NCI-H2196 treated with DMSO at 0.1 percent for 48 hours (cell line): ENCODE measurements at regions not wholly inside any gene's neighbourhood (a gene's known extent, or its start where the extent isn't known, plus 50 kb on each side); places are given as distances from the start of the nearest gene placed in this dataset.
A peak's percentile ranks its signal among the peaks of the same experiment; 100 is the strongest.
"Not testable (repeated sequence)": the region's sequence is repeated elsewhere in the genome, so short reads cannot be mapped to it uniquely, and the experiment has no call there.

Experiments used
- DNase-seq: peaks from one replicate; lab custom pipeline; 2025; ENCODE audit not compliant: unreplicated experiment; lab: John Stamatoyannopoulos, UW

DNA sequence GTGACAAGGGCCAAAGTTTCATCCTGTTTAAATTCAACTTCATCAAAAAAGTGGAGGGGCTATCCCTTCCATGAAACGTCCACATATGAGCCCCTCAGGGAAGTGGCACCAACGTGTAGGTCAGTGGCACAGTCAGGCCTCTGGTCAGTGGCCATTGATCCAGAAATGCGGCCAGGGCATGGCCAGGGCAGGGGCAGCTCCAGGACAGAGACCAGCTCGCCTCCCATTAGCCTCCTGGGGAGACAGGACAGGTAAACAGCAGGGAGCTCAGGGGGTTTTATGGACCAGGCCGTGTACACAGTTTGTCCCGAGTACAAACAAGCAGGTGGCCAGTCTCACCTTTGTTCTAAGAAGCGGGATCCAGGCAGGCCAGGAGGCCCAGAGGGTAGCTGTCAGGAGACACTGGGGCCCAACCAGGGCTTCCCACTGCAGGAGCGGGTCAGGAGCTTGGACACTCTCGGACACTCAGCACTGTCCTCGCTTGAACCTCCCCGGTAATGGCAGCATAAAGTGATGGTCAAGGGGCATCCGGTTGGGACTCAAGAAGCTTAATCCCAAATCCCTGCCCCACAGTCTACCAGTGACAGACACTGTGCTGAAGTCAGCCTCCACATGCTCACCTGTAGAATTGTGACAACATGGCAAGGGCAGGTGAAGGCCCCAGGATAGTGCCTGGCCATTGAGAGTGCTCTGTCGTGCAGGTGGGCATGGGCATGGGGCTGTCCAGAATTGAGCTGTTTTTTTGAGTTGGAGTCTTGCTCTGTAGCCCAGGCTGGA lies 144.1 kb upstream of the ERRFI1 start:
- no peak for DNase-seq

DNA sequence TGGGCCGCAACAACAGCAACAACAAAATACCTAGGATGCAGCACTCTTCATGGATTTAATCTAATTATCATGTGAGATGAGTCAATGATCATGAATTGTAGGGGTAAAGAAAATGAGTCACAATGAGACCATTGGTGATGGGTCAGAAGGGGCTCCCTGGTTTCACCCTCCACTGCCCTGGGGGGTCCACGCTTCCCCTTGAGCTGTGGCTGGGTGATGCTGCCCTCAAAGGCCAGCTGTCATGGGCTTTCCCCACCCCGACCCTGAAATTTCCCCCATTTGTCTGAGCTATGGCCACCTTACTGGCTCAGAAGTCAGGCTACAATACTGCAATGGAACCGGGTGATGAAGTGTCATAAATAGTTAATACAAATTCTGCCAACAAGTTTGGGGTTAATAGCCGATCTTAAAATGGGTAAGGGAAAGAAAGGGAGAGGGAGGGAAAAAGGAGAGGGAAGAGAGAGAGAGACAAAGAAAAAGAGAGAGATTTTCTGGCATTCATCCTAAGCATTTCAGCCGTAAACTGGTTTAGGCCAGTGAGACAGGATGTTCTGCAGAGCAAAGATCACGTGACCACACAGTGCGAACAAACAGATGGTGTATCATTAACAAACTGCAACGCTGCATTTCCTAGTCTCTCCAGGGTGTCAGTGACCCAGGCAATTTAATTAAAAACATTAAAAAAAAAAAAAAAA lies 143.4 kb upstream of the ERRFI1 start:
- peak; percentile 92 for DNase-seq

GRCh38 chr1:8167936-8168335 lies 141.8 kb upstream of the ERRFI1 start:
- no peak for DNase-seq

DNA sequence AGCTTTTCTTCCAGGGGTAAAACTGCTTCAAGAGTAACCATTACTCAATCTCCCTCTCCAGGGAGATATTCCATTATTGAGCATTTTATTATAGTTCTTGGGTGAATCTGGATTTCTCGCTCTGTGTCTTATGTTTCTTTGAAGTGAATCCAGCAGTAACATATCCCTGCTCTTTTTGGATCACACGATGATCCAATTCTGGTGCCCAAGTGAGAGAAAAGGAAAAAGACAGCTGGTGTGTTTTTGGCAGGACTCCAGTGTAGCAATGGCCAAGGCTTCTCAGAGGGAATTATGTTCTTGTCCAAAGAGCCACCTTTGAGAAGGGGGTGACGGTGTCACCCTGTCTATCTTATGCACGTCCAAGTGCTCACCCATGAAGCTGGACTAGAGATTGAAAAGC lies 140.3 kb upstream of the ERRFI1 start:
- no peak for DNase-seq

DNA sequence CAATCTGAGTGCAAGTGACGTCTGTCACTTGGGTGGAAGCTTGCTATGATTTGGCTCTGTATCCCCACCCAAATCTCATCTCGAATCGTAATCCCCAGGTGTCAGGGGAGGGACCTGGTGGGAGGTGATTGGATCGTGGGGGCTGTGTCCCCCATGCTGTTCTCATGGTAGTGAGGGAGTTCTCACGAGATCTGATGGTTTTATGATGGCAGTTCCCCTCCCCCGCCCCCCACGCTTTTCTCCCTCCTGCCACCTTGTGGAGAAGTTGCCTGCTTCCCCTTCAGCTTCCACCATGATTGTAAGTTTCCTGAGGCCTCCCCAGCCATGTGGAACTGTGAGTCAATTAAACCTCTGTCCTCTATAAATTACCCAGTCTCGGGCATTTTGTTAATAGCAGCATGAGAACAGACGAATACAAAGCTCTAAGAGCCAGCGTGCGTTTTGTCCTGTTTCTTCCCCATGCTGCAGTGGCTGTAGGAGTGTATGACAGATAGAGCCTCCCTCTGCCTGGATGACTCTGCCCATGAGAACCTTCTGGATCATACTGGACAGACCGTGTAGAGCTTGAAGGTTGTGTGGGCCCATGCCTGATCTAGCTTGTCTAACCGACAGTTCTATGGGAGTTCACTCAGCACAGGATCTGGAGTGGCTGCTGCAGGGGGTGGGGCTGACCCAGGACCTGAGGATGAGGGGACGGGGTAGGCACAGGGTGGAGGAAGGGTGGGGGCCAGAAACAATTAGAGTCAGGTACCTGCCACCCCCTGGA lies 139.7 kb upstream of the ERRFI1 start:
- no peak for DNase-seq

- DNase-seq = no peak
Observed at GRCh38 chr1:8164670-8165069, 138.6 kb upstream of the ERRFI1 start.

- DNase-seq = no peak
Observed at GRCh38 chr1:8163039-8163438, 136.9 kb upstream of the ERRFI1 start.

DNA sequence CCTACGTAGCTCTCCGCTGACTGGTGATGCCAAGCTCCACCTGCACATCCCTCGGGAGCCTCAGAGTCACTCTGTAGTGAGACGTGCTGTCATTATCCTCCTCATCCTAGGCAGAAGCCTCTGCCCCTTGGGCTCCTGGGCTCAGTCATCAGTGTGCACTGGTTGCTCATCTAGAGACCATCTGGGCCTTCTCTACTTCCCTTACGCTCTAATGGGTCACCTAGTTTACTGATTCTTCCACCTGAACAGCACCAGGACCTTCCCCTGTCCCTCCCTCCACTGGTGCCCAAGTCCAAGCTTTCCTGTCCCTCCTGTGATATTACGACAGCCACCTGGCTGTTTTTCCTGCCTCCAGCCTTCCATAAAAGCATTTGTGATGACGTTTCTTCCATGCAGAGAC lies 136.1 kb upstream of the ERRFI1 start:
- no peak for DNase-seq

DNA sequence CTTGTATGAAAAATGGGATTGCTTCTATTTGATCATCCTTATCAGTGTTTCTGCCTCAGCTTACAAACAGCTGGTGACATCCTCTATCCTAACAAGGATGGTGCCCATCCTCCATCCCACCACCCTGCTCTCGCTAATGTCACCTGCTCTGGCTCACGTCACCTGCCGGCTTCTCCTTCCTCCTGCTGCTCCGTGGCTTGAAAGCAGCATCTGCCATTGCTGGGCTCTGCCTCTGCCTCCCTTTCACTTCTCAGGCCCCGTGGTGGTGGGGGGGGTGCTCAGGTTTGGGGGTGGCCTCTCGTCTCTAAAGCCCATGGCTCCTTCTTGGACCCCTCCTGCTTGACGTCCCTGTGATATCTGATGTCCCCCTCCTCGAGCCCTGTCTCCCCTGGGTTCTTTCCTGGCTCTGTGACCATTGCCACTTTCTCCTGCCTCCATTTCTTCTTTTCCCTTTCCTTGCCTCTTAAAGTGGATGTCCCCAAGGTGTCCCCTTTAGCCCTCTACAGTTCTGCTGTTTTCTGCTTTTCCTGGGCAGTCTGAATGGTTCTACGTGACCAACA lies 135.5 kb upstream of the ERRFI1 start:
- peak; percentile 42 for DNase-seq

DNA sequence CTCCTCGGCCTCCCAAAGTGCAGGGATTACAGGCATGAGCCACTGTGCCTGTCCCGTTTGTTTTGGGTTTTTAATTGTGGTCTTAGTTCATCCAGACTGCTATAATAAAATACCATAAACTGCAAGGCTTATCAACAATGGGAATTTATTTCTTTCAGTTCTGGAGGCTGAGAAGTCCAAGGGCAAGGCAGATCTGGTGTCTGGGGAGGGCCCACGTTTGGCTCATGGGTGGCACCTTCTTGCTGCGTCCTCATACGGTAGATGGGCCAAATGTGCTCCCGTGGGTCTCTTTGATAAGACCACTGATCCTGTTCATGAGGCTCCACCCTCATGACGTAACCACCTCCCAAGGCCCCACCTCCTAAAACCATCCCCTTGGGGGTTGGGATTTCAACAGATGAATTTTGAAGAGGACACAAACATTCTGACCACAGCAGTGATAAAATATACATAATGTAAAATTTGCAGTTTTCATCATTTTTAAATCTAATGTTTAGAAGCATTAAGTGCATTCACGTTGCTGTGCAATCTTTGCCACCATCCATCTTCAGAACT lies 133.4 kb upstream of the ERRFI1 start:
- no peak for DNase-seq

DNA sequence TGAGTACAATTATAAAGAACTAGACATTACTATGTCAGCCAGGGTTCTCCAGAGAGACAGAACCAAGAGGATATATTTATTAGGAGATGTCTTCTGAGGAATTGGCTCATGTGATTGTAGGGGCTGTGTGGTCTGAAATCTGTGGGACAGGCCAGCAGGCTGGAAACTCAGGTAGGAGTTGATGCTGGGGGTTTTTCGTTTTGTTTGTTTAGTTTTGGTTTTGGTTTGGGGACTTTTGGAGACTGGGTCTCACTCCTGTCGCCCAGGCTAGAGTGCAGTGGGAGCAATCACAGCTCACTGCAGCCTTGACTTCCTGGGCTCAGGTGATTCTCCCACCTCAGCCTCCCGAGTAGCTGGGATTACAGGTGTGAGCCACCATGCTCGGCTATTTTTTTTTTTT lies 132.9 kb upstream of the ERRFI1 start:
- no peak for DNase-seq

- DNase-seq = no peak
Observed at GRCh38 chr1:8157765-8158164, 131.7 kb upstream of the ERRFI1 start.

DNA sequence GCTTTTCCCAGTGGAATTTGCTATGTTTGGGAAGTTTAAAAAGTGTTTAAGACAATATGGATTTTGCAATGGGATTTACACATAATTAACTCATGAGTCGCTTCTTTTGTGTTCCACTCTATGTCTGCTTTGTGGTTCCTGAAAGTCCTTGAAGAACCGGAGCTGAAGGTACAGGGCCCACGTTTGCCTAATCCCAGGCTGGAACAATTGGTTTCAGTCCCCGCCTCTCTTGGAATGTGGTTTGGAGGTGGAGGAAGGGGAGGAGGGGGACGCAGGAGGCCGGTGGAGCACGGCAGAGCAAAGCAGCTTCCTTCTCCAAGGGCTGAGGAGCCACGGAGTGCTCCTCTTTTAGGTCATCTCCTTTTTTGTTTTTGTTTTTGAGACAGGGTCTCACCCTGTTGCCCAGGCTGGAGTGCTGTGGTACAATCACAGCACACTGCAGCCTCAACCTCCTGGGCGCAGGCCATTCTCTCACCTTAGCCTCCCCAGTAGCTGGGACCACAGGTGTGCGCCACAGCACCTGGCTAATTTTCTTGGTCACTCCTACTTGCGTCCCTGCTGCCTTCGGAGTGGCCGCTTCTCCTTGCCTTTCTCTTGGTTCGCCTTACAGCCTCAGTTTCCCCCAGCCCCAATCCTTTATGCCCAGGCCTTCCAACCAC lies 129.5 kb upstream of the ERRFI1 start:
- no peak for DNase-seq

DNA sequence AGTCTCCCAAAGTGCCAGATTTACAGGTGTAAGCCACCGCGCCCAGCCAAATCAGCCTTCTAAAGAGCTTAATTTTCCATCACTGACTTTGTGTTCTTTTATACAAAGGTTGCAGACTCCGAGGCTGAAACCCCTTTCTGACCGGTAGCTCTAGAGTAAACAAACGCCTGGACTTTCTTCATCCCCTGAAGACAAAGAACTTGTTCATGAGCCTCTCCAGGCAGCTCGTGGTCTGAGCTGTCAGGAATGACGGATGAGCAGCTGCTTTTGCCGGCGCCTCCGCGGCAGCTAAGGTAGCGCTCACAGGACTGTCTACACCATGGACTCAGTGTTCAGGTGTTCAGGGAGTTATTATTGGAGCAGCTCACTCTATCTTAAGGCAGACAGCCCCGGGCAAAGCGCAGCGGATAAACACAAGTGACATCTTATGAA lies 128.5 kb upstream of the ERRFI1 start:
- DNase-seq = no peak

DNA sequence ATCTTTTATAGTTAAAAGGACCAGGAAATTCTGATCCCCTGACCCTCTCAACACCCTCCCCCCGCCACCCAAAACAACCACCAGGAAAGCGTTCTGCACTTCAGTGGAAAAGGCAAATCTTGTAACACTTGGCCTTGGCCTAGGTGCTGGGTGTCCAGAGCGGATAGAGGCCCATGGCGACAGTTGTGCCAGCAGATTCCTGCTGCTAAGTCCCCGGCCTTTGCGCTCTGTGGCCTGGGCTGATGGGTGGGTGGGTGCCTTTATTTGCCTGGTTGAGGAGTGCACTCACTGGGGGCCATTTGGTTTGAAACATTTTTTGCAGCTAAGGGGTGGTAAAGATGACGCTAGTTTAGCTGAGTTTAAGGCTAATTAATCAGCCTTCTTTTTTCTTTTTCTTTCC lies 127.9 kb upstream of the ERRFI1 start:
- DNase-seq = no peak

DNA sequence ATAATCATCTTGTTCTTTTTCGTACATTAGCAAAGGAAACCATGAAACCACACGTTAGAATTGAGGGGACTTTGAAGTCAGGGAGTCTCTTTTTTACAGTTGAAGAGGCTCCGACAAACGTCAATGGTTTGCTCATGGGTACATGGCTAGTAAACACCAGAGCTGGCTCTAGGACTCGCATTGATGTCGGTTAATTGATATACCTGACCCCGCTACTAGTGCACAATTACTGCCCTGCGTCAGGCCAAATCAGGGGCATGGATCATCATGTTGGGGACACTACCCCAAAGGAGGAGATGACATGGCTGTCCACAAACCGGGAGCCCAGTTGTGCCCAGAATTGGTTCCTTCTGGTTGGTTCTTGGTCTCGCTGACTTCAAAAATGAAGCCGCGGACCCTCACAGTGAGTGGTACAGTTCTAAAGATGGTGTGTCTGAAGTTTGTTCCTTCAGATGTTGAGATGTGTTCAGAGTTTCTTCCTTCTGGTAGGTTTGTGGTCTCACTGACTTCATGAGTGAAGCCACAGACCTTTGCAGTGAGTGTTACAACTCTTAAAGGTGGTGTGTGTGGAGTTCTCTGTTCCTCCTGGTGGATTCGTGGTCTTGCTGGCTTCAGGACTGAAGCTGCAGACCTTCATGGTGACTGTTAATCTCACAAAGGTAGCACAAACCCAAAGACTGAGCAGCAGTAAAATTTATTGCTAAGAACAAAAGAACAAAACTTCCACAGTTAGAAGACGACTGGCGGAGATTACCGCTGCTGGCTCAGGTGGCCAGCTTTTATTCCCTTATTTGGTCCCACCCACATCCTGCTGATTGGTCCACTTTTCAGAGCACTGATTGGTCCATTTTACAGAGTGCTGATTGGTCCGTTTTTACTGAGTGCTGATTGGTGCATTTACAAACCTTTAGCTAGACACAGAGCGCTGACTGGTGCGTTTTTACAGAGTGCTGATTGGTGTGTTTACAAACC lies 126.9 kb upstream of the ERRFI1 start:
- DNase-seq = no peak

GRCh38 chr1:8151647-8152046 lies 125.5 kb upstream of the ERRFI1 start:
- no peak for DNase-seq

- not testable (repeated sequence) for DNase-seq
Observed at GRCh38 chr1:8149756-8150155, 123.6 kb upstream of the ERRFI1 start.

- DNase-seq = no peak
Observed at GRCh38 chr1:8147956-8148355, 121.8 kb upstream of the ERRFI1 start.
